HCT116 (cell line): ENCODE measurements at regions not wholly inside any gene's neighbourhood (a gene's known extent, or its start where the extent isn't known, plus 50 kb on each side); places are given as distances from the start of the nearest gene placed in this dataset.

Source experiments
- YY1 ChIP-seq: IDR thresholded peaks from 2 replicates; pipeline ENCODE4 v1.6.1; 2011; ENCODE audit warnings: low read length, low read depth, moderate library complexity, mild to moderate bottlenecking; ENCODE audit not compliant: insufficient replicate concordance; ENCODE audit errors: extremely low read depth
- TF ChIP-seq, protein P1 (sequence below), 3 experiments: fragments of 200-600 bp in 1 of 3; sonication (generic) in 1 of 3; IDR thresholded peaks in 2 of 3; conservative IDR thresholded peaks in 1 of 3; 2 replicates each; pipeline ENCODE4 v1.5.1; 2012 to 2017; ENCODE audit warnings: low read depth in 2 of 3, low read length in 2 of 3, antibody characterized with exemption in 1 of 3, borderline replicate concordance in 1 of 3, control low read depth in 1 of 3, mild to moderate bottlenecking in 1 of 3, mixed read lengths in 1 of 3, mixed run types in 1 of 3, moderate library complexity in 1 of 3; ENCODE audit not compliant: insufficient read depth in 1 of 3

DNA sequence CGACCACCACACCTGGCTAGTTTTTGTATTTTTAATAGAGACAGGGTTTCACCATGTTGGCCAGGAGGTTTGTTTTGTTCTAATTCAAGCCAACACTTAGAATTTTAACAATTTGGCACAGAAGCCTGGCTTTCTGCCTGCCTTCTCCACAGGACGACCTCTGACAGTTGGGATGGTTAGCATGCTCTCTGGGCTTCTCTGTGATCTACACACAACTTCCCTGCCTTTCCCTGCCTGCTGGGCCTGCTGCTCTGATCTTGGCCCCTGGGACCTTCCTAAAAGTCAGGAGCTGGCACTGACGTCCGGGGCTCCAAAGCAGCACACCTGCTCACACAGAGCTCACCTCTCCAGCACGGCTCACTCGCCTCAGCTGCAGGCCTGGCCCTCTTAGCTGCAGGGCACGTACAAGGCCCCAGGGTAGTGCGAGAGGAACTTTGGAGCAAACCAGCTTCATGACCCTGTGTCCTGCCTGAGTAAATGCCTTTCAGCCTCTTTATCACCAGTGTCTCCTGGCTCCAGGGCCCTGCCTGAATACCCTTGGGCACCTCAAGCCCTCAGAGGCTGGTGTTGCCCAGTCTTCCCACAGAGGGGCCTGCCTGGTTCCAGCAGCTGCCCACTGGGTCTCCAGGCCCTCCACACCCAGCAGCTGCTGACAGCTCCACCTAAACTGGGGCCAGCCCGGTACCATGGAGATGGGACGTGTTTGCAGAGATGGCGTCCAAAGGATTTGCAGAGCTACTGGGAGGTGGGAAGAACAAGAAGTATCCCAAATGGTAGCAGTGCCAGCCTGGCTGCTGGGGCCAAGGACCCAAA lies 96.0 kb downstream of the PSMB1 start:
- TF ChIP-seq, protein P1, sequence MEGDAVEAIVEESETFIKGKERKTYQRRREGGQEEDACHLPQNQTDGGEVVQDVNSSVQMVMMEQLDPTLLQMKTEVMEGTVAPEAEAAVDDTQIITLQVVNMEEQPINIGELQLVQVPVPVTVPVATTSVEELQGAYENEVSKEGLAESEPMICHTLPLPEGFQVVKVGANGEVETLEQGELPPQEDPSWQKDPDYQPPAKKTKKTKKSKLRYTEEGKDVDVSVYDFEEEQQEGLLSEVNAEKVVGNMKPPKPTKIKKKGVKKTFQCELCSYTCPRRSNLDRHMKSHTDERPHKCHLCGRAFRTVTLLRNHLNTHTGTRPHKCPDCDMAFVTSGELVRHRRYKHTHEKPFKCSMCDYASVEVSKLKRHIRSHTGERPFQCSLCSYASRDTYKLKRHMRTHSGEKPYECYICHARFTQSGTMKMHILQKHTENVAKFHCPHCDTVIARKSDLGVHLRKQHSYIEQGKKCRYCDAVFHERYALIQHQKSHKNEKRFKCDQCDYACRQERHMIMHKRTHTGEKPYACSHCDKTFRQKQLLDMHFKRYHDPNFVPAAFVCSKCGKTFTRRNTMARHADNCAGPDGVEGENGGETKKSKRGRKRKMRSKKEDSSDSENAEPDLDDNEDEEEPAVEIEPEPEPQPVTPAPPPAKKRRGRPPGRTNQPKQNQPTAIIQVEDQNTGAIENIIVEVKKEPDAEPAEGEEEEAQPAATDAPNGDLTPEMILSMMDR (IDR thresholded peaks at IDR 0.05 in 2 of 3, conservative IDR thresholded peaks at IDR 0.05 in 1 of 3; ENCODE audit: borderline replicate concordance in 1 of 3, insufficient read depth in 1 of 3, low read depth in 2 of 3, low read length in 2 of 3), result no peak
- no peak for TF ChIP-seq YY1
